ENCODE measurements at regions not wholly inside any gene's neighbourhood (a gene's known extent, or its start where the extent isn't known, plus 50 kb on each side); places are given as distances from the start of the nearest gene placed in this dataset.
"Not testable (repeated sequence)": the region's sequence is repeated elsewhere in the genome, so short reads cannot be mapped to it uniquely, and the experiment has no call there.

- TF ChIP-seq EZH2 (IDR thresholded peaks at IDR 0.05; ENCODE audit: insufficient read depth, low read length); CTCF (IDR thresholded peaks at IDR 0.05; ENCODE audit: insufficient read depth, low read depth, low read length): not testable (repeated sequence)
Measured at GRCh38 chr10:28911511-28911910, 234.2 kb downstream of the BAMBI start.
